HFFc6 (cell line): ENCODE measurements at regions not wholly inside any gene's neighbourhood (a gene's known extent, or its start where the extent isn't known, plus 50 kb on each side); places are given as distances from the start of the nearest gene placed in this dataset.

Source experiments
- DNase-seq: peaks from one replicate; pipeline ENCODE4 v3.0.0-alpha.2; 2018
- H3K27ac Mint-ChIP-seq: 2 replicates; pipeline ENCODE4 v1.8.0; 2020; ENCODE audit warnings: mild to moderate bottlenecking, mixed read lengths
- H3K27me3 Mint-ChIP-seq: 2 replicates; pipeline ENCODE4 v1.8.0; 2021; ENCODE audit warnings: mild to moderate bottlenecking, moderate library complexity, mixed read lengths; ENCODE audit not compliant: insufficient read depth
- H3K36me3 Mint-ChIP-seq: 2 replicates; pipeline ENCODE4 v1.8.0; 2021; ENCODE audit warnings: low read depth, mixed read lengths
- H3K4me1 Mint-ChIP-seq: 2 replicates; pipeline ENCODE4 v1.8.0; 2020; ENCODE audit warnings: low read depth, mixed read lengths
- H3K4me3 Mint-ChIP-seq: 2 replicates; pipeline ENCODE4 v1.8.0; 2020; ENCODE audit warnings: mild to moderate bottlenecking, moderate library complexity, mixed read lengths
- H3K9me3 Mint-ChIP-seq: 2 replicates; pipeline ENCODE4 v1.8.0; 2020; ENCODE audit warnings: mild to moderate bottlenecking, mixed read lengths
- TF ChIP-seq, protein P1 (sequence below): fragments of 200-600 bp; sonication (generic); IDR thresholded peaks from 2 replicates; pipeline ENCODE4 v1.5.0; 2021; ENCODE audit warnings: antibody characterized with exemption, mild to moderate bottlenecking

DNA sequence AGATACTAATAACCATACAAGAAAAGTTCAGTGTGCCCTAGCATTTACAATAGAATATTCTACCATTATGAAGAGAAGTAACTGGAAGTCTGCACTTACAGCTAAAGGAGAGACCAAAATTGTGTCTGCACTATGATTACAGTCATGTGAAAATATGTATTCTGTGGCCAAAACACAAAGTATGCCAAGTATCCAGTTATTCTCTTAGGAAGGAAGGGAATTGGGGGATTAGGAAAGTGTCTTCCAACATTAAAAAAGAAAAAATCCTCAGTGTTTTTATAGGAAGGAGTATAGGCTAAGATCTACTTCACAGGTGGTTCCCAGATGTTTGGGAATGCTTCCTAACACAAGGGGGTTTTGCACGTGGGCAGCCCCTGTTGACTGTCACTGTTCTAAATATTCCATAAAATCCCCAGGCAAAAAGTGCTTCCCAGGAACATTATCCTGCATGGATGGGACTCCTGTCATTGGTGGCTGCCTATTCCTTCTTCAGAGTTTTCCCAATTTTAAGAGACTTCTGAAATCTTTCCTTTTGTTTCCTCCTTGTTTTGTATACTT is 180.2 kb upstream of the KLHL29 start:
- no peak overlapping the region for H3K27ac Mint-ChIP-seq
- H3K9me3 Mint-ChIP-seq: no peaks in the 10 kb centered on the region
- no peak overlapping the region for H3K4me3 Mint-ChIP-seq
- no peaks in the 10 kb centered on the region for H3K36me3 Mint-ChIP-seq
- TF ChIP-seq, protein P1, sequence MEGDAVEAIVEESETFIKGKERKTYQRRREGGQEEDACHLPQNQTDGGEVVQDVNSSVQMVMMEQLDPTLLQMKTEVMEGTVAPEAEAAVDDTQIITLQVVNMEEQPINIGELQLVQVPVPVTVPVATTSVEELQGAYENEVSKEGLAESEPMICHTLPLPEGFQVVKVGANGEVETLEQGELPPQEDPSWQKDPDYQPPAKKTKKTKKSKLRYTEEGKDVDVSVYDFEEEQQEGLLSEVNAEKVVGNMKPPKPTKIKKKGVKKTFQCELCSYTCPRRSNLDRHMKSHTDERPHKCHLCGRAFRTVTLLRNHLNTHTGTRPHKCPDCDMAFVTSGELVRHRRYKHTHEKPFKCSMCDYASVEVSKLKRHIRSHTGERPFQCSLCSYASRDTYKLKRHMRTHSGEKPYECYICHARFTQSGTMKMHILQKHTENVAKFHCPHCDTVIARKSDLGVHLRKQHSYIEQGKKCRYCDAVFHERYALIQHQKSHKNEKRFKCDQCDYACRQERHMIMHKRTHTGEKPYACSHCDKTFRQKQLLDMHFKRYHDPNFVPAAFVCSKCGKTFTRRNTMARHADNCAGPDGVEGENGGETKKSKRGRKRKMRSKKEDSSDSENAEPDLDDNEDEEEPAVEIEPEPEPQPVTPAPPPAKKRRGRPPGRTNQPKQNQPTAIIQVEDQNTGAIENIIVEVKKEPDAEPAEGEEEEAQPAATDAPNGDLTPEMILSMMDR: no peak
- no peaks in the 10 kb centered on the region; the same call in 1 of the 2 replicates for H3K27me3 Mint-ChIP-seq
- DNase-seq: no peak
- no peaks in the 10 kb centered on the region for H3K4me1 Mint-ChIP-seq

GRCh38 chr2:23206650-23207049 is 178.3 kb upstream of the KLHL29 start:
- H3K27me3 Mint-ChIP-seq: peaks cover 3% of the 10 kb centered on the region; the same call in 1 of the 2 replicates
- DNase-seq: no peak
- H3K4me1 Mint-ChIP-seq: no peaks in the 10 kb centered on the region
- no peaks in the 10 kb centered on the region for H3K9me3 Mint-ChIP-seq
- H3K27ac Mint-ChIP-seq: no peak overlapping the region
- no peaks in the 10 kb centered on the region for H3K36me3 Mint-ChIP-seq
- H3K4me3 Mint-ChIP-seq: no peak overlapping the region
- TF ChIP-seq, protein P1: no peak

GRCh38 chr2:23207871-23208270 is 177.1 kb upstream of the KLHL29 start:
- TF ChIP-seq, protein P1: no peak
- no peak for DNase-seq
- no peak overlapping the region for H3K4me3 Mint-ChIP-seq
- peaks cover 8% of the 10 kb centered on the region for H3K27me3 Mint-ChIP-seq
- H3K4me1 Mint-ChIP-seq: no peaks in the 10 kb centered on the region
- no peak overlapping the region for H3K27ac Mint-ChIP-seq
- no peaks in the 10 kb centered on the region for H3K9me3 Mint-ChIP-seq
- no peaks in the 10 kb centered on the region for H3K36me3 Mint-ChIP-seq

DNA sequence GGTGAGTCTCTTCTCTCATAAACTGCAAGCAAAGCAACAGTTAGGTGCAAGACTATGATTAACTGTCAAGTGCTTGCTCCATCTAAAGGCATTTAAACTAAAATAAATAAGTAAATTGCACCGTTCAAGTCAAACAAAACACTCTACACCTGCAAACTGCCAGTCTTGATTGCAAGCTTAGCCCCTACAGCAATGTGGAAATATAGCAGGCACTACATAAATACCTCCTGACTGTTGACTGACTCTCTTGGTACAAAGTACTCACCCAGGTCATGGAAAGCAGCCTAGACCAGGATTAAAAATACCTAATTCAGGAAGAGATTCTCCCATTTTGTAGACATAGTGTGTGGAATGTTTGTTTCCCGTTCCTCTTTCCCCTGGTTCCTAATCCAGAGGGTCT is 176.6 kb upstream of the KLHL29 start:
- Mint-ChIP-seq H3K27me3 (peaks cover 8% of the 10 kb centered on the region), H3K9me3 (no peaks in the 10 kb centered on the region), H3K4me1 (no peaks in the 10 kb centered on the region), H3K27ac (no peak overlapping the region), H3K4me3 (no peak overlapping the region), H3K36me3 (no peaks in the 10 kb centered on the region)
- TF ChIP-seq, protein P1: no peak
- DNase-seq: no peak

- no peak overlapping the region for H3K27ac Mint-ChIP-seq
- H3K4me1 Mint-ChIP-seq: no peaks in the 10 kb centered on the region
- no peaks in the 10 kb centered on the region for H3K36me3 Mint-ChIP-seq
- no peak overlapping the region for H3K4me3 Mint-ChIP-seq
- peaks cover 15% of the 10 kb centered on the region for H3K27me3 Mint-ChIP-seq
- TF ChIP-seq, protein P1: no peak
- DNase-seq: no peak
- H3K9me3 Mint-ChIP-seq: no peaks in the 10 kb centered on the region
Observed at GRCh38 chr2:23209059-23209458, 175.9 kb upstream of the KLHL29 start.
